Right renal cortex interstitium (tissue), 3 donors: ENCODE measurements at regions not wholly inside any gene's neighbourhood (a gene's known extent, or its start where the extent isn't known, plus 50 kb on each side); places are given as distances from the start of the nearest gene placed in this dataset.
"Not testable (repeated sequence)": the region's sequence is repeated elsewhere in the genome, so short reads cannot be mapped to it uniquely, and the experiment has no call there.

ENCODE experiments used
- DNase-seq, 3 donors: peaks; one replicate each; pipeline ENCODE4 v3.0.0-alpha.2; 2013; ENCODE audit warnings: low read depth in 3 of 3, low spot score in 2 of 3

DNA sequence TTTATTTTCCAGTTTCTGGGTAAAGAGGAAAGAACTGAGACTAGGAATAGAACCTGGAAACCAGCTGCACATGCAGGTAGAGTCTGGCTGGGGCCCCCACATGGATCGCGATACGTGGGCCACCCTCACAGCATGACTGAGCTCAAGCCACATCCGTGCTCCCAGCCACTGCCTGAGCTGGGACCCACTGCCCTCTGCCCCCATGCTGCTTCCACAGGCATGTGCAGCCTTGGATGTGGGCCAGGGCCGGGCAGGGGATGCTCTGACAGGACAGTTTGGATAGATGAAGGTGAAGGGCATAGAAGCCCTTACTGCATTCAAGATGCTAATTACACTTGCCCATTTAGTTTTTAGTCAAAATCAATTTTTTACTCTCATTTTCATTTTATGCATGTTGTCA, 321.2 kb downstream of the DCDC2C start:
- no peak for DNase-seq

GRCh38 chr2:4029081-4029480, 325.7 kb downstream of the DCDC2C start:
- DNase-seq: no peak

GRCh38 chr2:4039896-4040295, 336.5 kb downstream of the DCDC2C start:
- no peak for DNase-seq

- no peak for DNase-seq
Measured at GRCh38 chr2:4047961-4048891, 344.9 kb downstream of the DCDC2C start.

GRCh38 chr2:4049463-4049862, 346.1 kb downstream of the DCDC2C start:
- no peak for DNase-seq

DNA sequence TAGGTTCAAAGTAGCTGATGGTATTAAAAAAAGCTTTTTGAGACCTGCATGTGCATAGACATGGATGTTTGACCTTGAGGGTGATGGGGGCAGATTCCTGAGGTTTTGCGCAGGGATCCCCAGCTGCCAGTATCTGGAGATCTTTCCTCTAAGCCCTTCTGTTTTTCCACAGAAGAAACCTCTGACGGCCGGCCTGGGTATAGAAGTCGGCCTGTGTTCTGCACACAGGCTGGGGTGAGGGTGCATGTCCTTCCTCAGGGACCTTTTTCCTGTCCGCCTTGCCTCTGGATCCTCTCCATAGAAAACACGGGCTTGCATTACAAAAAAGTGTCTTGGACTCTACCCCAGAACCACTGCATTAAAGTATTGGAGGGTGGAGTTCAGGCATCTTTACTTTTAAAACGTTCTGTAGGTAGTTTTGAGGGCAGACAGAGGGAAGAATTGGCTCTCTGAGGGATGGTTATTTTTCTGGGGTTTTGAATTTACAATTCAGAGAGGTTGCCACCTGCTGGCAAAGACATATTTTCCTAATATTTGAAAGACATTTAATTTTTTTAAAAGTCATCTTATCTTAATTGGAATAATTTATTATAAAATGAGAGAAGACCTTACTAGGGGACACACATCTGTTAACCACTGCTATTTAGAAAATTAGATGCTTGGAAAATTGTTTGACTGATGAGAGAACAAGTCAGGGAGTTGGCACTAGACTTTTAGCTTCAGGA, 350.6 kb downstream of the DCDC2C start:
- DNase-seq: no peak

DNA sequence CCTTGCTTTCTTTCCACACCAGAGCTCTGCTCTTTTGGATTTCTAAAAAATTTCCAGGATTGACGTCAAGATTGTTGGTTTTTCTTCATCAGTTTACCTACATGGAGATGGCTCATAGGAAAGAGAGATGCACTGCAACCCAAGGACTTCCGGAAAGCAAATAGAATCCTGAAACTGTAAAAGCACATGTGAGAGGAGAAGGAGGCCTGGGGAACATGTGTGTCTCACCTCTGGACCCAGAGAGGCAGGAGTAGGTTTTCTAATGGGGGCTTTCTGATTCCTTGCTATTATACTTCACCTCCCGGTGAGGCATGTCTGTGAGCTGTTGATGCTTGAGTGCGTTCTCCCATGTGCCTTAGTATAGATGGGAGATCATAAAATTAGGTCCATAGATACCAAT, 362.8 kb downstream of the DCDC2C start:
- DNase-seq: no peak

- no peak for DNase-seq
Measured at GRCh38 chr2:4073026-4073569, 369.7 kb downstream of the DCDC2C start.

DNA sequence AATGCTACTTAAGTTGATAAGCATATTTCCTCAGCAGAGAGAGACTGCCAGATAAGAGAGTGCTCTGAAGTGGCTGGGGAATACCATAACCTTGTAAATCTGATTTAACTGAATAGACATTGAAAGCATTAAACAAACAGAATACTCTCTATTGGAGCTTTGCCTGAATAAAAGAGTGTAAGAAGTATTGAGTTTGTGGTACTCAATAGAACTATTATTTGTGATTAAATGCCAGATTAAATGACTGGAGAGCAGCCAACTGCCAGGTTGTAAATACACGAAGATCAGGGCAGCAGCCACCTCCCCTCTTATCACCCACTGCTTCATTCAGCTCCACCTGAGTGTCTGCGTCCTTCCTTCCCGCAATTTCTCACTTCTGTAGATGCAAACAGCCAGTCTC, 373.6 kb downstream of the DCDC2C start:
- no peak for DNase-seq

- DNase-seq: no peak
Measured at GRCh38 chr2:4085186-4085585, 381.8 kb downstream of the DCDC2C start.

GRCh38 chr2:4090668-4091630, 387.6 kb downstream of the DCDC2C start:
- DNase-seq: no peak

GRCh38 chr2:4091869-4092268, 388.5 kb downstream of the DCDC2C start:
- no peak for DNase-seq

DNA sequence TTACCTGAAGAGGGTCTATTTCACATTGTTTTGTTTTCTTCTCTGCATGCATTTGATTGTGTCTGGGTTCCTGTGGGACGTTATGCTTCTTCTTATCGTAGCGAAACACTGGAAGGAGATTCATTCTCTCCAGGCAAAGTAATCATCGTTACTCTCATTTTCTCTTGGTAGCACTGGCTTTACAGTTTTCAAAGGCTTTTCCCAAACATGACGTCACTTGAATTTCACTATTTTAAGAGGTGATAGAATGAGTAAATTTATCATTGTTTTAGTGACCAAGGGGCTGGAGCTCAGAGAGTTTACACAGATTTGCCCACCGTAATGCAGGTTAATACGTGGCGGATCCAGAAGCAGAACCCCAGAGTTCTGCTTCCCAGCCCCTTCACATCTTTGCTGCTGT, 391.4 kb downstream of the DCDC2C start:
- no peak for DNase-seq

GRCh38 chr2:4096978-4097766, 393.8 kb downstream of the DCDC2C start:
- DNase-seq: no peak

DNA sequence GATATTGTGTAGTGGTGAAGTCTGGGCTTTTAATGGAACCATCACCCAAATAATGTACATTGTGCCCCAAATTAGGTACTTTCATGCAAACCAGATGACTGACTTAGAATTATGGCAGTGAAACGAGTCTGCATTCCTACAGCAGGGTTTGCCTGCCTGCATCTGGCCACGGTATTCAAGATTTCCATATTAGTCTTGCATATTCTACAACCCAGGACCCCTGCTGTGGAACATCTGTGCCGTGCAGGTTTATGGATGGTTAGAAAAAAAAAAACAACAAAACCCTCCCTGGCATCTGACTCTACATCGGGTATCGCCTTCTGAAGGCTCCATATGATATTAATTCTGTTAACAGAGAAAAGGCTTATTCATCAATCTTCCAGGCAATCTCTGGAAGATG, 394.8 kb downstream of the DCDC2C start:
- no peak for DNase-seq

- no peak for DNase-seq
Measured at GRCh38 chr2:4101936-4102335, 398.6 kb downstream of the DCDC2C start.

DNA sequence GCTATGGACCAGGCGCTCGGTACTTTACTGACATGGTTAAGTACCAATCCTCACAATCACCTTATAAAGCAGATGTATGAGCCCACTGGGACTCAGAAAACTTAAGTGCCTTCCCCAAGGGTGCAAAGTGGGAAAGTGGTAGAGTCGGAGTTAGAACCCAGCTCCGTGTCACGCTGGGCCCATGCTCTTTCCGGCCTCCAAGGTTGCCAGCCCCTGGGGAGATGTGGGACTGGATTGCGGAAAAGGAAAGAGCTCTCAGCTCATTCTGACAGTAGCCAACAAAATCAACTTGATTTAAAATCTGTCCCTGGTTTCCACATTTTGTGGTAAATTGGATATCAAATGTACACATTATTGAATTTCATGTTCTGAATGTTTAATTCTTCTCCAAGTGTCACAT, 403.8 kb downstream of the DCDC2C start:
- DNase-seq: no peak

GRCh38 chr2:4110273-4110672, 406.9 kb downstream of the DCDC2C start:
- no peak for DNase-seq

GRCh38 chr2:4115435-4115834, 412.1 kb downstream of the DCDC2C start:
- DNase-seq: not testable (repeated sequence)

GRCh38 chr2:4122726-4123125, 419.4 kb downstream of the DCDC2C start:
- no peak for DNase-seq
